ENCODE measurements at regions not wholly inside any gene's neighbourhood (a gene's known extent, or its start where the extent isn't known, plus 50 kb on each side); places are given as distances from the start of the nearest gene placed in this dataset.

DNA sequence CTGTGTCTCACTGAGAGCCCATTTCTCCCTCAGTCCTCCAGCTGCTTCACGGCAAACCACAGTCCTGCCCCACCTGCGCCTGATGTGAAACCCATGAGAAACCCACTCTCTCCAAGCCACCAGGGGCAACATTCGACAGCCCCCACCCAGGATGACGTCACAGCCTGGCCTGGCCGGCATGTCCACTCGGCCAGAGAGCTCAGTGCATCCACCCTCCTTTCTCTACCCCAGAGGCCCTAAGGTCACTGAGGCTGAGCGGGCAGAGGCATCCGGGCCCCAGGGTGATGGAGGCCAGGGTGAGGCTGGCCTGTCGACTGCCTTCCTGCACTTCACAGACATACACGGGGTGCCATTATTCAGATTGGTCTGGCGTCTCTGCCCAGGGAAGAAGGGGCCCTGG, 402.7 kb upstream of the MYT1L start:
- H3K4me1 Mint-ChIP-seq (ENCODE audit: insufficient read depth, unreplicated experiment) = no peaks in the 10 kb centered on the region
- BruUV-seq (replicated peaks) = no TSS peak
- no peak for TF ChIP-seq CTCF (IDR thresholded peaks at IDR 0.05; ENCODE audit: unreplicated experiment)

GRCh38 chr2:2732331-2733119, 401.4 kb upstream of the MYT1L start:
- Mint-ChIP-seq H3K36me3 (ENCODE audit: insufficient read depth, unreplicated experiment) (no peaks in the 10 kb centered on the region), H3K4me1 (ENCODE audit: insufficient read depth, unreplicated experiment) (no peaks in the 10 kb centered on the region), H3K27ac (ENCODE audit: low read depth, unreplicated experiment) (no peak overlapping the region), H3K27me3 (ENCODE audit: insufficient read depth, unreplicated experiment) (no peaks in the 10 kb centered on the region), H3K9me3 (ENCODE audit: unreplicated experiment) (no peaks in the 10 kb centered on the region), H3K4me3 (ENCODE audit: unreplicated experiment) (no peak overlapping the region)
- ChIA-PET CTCF (interaction anchor here (0.9 kb wide), 1 partner anchor 10 kb away, joined by 3 read pairs; no protein-coding TSS in a partner anchor), POLR2A (no interaction called here)
- TF ChIP-seq CTCF (IDR thresholded peaks at IDR 0.05; ENCODE audit: unreplicated experiment) = no peak
- intact Hi-C loops (cut with micrococcal nuclease) = no loop called here
- no peak for DNase-seq (ENCODE audit: unreplicated experiment)
- no TSS peak for BruUV-seq (replicated peaks)

More for the DNA sequence above, 402.7 kb upstream of the MYT1L start:
- no peak for DNase-seq (ENCODE audit: unreplicated experiment)
- intact Hi-C loops (cut with micrococcal nuclease) = no loop called here
- H3K27ac Mint-ChIP-seq (ENCODE audit: low read depth, unreplicated experiment) = no peak overlapping the region
- H3K9me3 Mint-ChIP-seq (ENCODE audit: unreplicated experiment) = no peaks in the 10 kb centered on the region
- ChIA-PET CTCF (interaction anchor here (0.6 kb wide), 1 partner anchor 90 kb away, joined by 3 read pairs; no protein-coding TSS in a partner anchor), POLR2A (no interaction called here)
- H3K36me3 Mint-ChIP-seq (ENCODE audit: insufficient read depth, unreplicated experiment) = no peaks in the 10 kb centered on the region
- no peaks in the 10 kb centered on the region for H3K27me3 Mint-ChIP-seq (ENCODE audit: insufficient read depth, unreplicated experiment)
- no peak overlapping the region for H3K4me3 Mint-ChIP-seq (ENCODE audit: unreplicated experiment)

- DNase-seq (ENCODE audit: unreplicated experiment) = no peak
- BruUV-seq (replicated peaks) = no TSS peak
- Mint-ChIP-seq H3K27ac (ENCODE audit: low read depth, unreplicated experiment) (no peak overlapping the region), H3K4me3 (ENCODE audit: unreplicated experiment) (no peak overlapping the region), H3K36me3 (ENCODE audit: insufficient read depth, unreplicated experiment) (no peaks in the 10 kb centered on the region), H3K9me3 (ENCODE audit: unreplicated experiment) (no peaks in the 10 kb centered on the region), H3K27me3 (ENCODE audit: insufficient read depth, unreplicated experiment) (no peaks in the 10 kb centered on the region), H3K4me1 (ENCODE audit: insufficient read depth, unreplicated experiment) (no peaks in the 10 kb centered on the region)
- POLR2A ChIA-PET = no interaction called here
- CTCF ChIA-PET = no interaction called here
- intact Hi-C loops (cut with micrococcal nuclease) = no loop called here
- no peak for TF ChIP-seq CTCF (IDR thresholded peaks at IDR 0.05; ENCODE audit: unreplicated experiment)
Measured at GRCh38 chr2:2731816-2732284, 400.8 kb upstream of the MYT1L start.

- BruUV-seq (replicated peaks) = no TSS peak
- H3K36me3 Mint-ChIP-seq (ENCODE audit: insufficient read depth, unreplicated experiment) = no peaks in the 10 kb centered on the region
- CTCF ChIA-PET = no interaction called here
- POLR2A ChIA-PET = no interaction called here
- H3K9me3 Mint-ChIP-seq (ENCODE audit: unreplicated experiment) = no peaks in the 10 kb centered on the region
- no peak for TF ChIP-seq CTCF (IDR thresholded peaks at IDR 0.05; ENCODE audit: unreplicated experiment)
- no peak overlapping the region for H3K27ac Mint-ChIP-seq (ENCODE audit: low read depth, unreplicated experiment)
- H3K27me3 Mint-ChIP-seq (ENCODE audit: insufficient read depth, unreplicated experiment) = no peaks in the 10 kb centered on the region
- no peak for DNase-seq (ENCODE audit: unreplicated experiment)
- no peak overlapping the region for H3K4me3 Mint-ChIP-seq (ENCODE audit: unreplicated experiment)
- H3K4me1 Mint-ChIP-seq (ENCODE audit: insufficient read depth, unreplicated experiment) = no peaks in the 10 kb centered on the region
- intact Hi-C loops (cut with micrococcal nuclease) = no loop called here
Measured at GRCh38 chr2:2731101-2731815, 400.2 kb upstream of the MYT1L start.

Data from MCF 10A (cell line).